ENCODE measurements at regions not wholly inside any gene's neighbourhood (a gene's known extent, or its start where the extent isn't known, plus 50 kb on each side); places are given as distances from the start of the nearest gene placed in this dataset.
"Not testable (repeated sequence)": the region's sequence is repeated elsewhere in the genome, so short reads cannot be mapped to it uniquely, and the experiment has no call there.

DNA sequence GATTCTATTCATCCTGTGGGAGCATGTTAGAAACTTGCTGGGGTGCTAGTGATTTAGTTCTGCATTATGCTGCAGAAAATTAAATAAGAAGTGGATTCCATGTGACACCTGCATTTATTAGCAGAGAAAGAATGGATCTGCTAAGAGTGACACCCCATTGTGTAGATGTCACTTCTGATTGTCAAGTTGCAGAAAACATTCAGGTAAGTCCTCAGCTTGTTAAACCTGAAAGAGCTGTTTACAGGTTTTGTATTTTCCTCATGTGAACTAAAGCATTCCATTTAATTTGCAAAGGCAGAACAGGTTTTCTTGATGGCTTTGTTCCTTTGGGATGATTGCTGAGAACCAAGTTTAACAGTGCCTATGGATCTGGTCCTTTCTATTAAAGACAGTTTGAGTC is 238.7 kb downstream of the ABCC12 start:
- no peak for DNase-seq (ENCODE audit: low spot score)

DNA sequence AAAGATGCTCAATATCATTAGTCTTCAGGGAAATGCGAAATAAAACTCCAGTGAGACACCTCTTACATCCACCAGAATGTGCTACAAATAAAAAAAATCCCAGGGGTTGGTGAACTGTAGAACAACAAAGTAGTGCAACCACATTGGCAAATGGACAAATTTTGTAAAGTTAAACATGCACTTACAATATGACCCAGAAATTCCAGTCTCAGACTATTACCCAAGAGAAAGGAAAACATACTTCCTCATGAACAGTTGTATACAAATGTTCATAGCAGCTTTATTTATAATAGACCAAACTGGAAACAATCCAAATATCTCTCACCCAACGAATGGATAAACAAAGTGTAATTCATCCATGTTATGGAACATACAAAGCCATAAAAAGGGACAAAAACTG is 239.5 kb downstream of the ABCC12 start:
- DNase-seq (ENCODE audit: low spot score) = no peak

GRCh38 chr16:47907109-47907508 is 248.7 kb downstream of the ABCC12 start:
- no peak for DNase-seq (ENCODE audit: low spot score)

DNA sequence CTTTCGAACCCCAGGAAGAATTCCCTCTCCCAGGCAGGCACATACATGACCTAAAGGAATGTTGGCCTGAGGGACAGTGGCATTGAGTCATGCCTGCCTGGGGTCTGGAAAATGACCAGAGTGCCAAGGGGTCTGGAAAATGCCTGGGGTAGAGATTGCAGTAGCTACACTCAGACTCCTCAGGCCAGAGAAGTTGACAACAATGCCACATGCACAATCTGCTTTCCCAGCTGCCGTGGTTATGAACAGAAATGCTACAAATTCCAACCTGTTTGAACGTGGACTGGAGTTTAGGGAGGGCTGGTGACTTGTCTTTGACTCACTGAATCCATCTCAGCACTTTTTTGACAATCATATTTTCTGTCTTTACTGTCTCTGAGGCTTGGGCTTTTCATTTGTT is 250.0 kb downstream of the ABCC12 start:
- DNase-seq (ENCODE audit: low spot score) = no peak

- no peak for DNase-seq (ENCODE audit: low spot score)
These were observed 251.1 kb downstream of the ABCC12 start for GRCh38 chr16:47904691-47905090.

DNA sequence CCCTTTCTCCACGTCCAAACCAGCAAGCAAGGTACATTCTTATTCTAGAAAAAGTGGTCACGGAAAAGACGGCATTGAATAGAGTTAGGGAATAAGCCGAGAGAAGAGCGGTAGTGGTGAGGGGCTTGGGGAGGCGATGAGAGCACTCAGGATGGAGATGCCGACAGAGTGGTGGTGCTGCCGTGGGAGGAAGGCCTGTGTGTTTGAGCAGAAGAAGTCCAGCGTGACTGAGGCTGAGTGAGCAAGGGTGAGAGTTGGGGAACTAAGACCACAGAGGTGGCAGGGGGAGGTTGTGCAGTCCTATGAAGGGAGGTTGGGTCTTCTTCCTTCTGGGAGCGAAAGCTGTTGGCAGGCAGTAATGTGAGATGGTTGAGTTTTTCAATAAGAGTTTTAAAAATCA is 252.3 kb downstream of the ABCC12 start:
- DNase-seq (ENCODE audit: low spot score) = no peak

- DNase-seq (ENCODE audit: low spot score) = not testable (repeated sequence)
These were observed 258.7 kb downstream of the ABCC12 start for GRCh38 chr16:47897105-47897504.

DNA sequence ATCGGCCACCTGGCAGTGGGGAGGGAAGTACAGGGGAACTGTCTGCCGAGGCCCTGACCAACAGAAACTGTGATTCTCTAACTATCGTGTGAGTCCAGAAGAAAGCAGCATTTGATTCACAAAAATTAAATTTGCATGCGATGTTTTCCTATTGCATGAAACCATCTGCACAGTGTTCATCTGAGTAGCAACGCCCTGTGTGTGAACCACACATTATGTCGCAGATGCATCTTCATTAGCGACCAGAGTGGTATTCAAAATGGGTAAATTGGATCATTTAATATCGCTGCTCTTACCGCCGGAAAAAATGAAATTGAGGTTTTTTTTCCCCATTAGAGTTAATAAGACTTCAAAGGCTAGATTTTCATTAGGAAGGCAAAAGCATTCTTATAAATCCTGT is 260.6 kb downstream of the ABCC12 start:
- DNase-seq (ENCODE audit: low spot score) = no peak

DNA sequence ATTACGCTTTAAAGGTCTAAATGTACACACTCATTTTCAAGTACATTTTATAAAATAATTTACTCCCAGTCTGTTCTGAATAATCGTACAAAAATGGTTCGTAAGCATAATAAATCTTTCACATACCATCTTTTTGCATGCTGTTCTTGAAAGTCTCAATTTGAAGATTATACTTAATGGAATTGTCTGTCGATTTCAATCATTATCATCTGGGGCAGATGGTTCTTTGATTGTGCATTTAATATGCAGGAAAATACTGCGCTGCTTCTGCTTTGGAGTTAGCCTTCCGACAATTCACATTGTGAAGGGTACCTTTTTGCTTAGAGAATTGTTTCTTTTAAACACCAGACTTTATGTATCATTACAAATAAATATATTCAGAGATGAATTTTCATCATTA is 262.8 kb downstream of the ABCC12 start:
- no peak for DNase-seq (ENCODE audit: low spot score)

DNA sequence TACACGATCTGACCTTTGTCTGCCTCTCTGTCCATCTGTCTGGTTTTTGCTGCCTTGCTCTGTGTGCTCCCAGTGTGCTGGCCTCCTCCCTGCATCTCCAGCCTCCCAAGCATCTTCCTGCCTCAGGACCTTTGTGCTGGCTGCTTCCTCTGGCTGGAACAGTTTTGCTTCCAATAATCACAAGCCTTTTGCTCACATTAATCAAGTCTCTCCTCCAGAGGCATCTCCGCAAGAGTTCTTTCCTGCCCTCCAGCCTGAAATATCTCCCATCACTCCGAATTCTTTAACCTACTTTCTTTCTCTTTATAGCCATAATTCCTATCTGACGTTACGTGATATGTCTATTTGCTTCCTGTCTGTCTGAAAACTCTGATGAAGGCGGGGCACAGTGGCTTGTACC is 267.1 kb downstream of the ABCC12 start:
- DNase-seq (ENCODE audit: low spot score) = no peak

DNA sequence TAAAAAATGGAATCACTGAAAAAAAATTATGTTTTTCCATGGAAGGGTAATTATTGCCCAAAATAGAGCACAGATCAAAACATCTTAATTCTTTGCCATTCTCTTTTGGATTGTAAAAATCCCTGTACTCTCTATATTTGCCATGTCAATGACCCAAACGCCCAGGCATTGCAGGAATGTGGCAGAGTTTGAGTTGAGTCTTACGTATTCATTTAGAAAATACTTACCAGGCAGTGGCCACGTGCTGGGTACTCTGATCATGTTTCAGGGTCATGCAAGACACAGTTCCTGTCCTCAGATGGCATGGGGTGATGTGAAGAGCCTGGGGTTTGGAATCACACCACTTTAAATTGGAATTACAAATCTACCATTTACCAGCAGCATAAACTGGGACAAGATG is 267.7 kb downstream of the ABCC12 start:
- DNase-seq (ENCODE audit: low spot score) = no peak

- DNase-seq (ENCODE audit: low spot score) = no peak
These were observed 268.3 kb downstream of the ABCC12 start for GRCh38 chr16:47887496-47887895.

GRCh38 chr16:47886631-47887415 is 269.0 kb downstream of the ABCC12 start:
- no peak for DNase-seq (ENCODE audit: low spot score)

DNA sequence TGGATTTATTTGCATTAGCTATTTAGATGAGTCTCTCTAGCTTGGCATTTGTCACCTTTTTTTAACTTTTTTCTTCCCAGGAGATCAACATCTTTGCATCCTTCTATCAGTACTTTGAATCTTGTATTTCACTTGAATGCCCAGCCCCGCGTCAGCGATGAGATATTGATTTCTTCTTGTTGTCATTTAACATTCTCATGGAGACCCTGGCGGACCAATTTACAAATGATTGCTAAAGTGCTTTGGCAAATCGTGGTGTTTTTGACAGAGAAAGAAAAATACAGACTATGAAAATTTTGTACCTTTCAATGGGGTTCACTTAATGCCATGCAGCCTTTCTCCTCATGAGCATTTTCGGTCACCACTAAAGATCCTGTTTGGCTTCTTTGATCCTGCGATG is 269.7 kb downstream of the ABCC12 start:
- DNase-seq (ENCODE audit: low spot score) = no peak

GRCh38 chr16:47885489-47885888 is 270.3 kb downstream of the ABCC12 start:
- DNase-seq (ENCODE audit: low spot score) = no peak

DNA sequence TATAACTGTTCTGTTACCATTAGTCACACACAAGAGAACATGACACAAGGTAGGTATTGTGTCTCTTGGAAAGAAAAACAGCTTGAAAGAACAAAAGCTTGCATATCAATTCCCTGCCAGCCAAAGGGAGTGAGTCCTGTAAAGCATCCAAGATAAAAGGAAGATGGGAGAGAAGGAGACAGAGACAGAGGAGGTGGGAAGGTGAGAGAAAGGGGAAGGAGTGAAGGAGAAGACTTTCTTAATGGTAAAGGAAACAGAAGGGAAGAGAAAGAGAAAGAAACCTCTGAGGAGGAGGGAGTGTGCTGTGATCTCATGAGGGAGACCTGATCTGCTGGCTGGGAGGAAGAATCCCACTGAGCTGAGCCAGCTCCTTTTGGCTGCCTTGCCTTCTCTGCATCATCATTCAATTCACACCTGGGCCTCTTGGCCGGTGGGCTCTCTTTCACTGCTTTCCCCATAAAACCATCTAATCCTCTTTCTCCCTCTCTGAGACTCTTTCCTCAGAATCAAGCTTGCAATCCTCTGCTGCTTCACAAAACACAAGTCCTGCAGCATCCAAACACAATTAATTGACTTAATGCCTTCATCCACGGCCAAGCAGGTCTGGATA is 271.6 kb downstream of the ABCC12 start:
- DNase-seq (ENCODE audit: low spot score) = no peak

- DNase-seq (ENCODE audit: low spot score) = no peak
These were observed 274.2 kb downstream of the ABCC12 start for GRCh38 chr16:47881574-47881973.

- DNase-seq (ENCODE audit: low spot score) = no peak
These were observed 275.1 kb downstream of the ABCC12 start for GRCh38 chr16:47880653-47881052.

GRCh38 chr16:47877166-47877565 is 278.6 kb downstream of the ABCC12 start:
- DNase-seq (ENCODE audit: low spot score) = no peak

GRCh38 chr16:47876511-47876910 is 279.3 kb downstream of the ABCC12 start:
- DNase-seq (ENCODE audit: low spot score) = no peak

DNA sequence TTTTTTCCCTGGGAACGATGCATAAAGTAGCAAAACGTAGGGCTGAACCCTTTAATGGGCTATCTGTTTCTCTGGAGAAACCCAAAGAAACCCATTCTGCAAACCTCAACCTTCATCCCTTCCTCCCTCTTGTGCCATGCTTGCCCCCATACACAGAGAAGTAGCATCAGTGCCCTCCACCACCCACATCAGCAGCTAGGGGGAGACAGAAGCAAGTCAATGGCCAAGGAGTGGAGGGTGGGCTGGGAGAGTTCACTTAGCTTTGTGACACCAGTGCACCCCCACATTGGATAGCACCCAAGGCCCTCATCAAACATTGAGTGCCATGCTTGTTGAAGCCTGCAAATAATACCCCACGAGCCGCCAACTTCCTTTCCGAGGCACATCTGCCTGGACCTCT is 282.4 kb downstream of the ABCC12 start:
- DNase-seq (ENCODE audit: low spot score) = no peak

DNA sequence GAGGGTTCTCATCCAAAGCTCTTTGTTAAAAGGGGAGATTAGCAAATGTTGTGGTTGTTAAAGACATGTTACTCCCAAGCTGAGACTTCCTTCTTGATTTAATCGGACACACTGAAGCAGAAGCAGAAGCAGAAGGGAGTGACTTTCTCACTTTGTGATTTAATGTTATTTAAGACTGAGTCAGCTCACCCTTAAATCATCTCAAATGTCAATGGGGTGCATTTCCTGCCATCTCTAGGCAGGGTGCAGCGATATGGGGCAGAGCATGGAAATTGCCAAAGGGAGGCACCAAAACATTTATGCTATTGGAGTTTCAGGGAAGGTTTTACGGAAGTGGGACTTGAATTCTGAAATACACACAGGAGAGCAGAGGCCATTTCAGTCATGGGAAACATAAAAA is 283.6 kb downstream of the ABCC12 start:
- DNase-seq (ENCODE audit: low spot score) = no peak

- DNase-seq (ENCODE audit: low spot score) = no peak
These were observed 289.4 kb downstream of the ABCC12 start for GRCh38 chr16:47866423-47866822.

Measured in mesenteric fat pad (tissue), 1 donor.